Thyroid gland (tissue), 4 donors: ENCODE measurements at regions not wholly inside any gene's neighbourhood (a gene's known extent, or its start where the extent isn't known, plus 50 kb on each side); places are given as distances from the start of the nearest gene placed in this dataset.

Experiments used
- DNase-seq, 2 donors: peaks; one replicate each; pipeline ENCODE4 v3.0.0-alpha.2; 2019
- H3K27ac ChIP-seq, 3 donors: fragments of 200-600 bp; sonication (generic); 1 replicate in 2 of 3; 2 replicates in 1 of 3; pipeline ENCODE4 v1.5.1; 2016 to 2019; ENCODE audit warnings: mild to moderate bottlenecking in 1 of 3, moderate library complexity in 1 of 3
- H3K27me3 ChIP-seq: fragments of 200-600 bp; sonication (generic); one replicate; pipeline ENCODE4 v1.5.1; 2019
- H3K36me3 ChIP-seq, 2 donors: fragments of 200-600 bp; sonication (generic); one replicate each; pipeline ENCODE4 v1.5.1; 2016 to 2019
- H3K4me1 ChIP-seq, 2 donors: fragments of 200-600 bp; sonication (generic); one replicate each; pipeline ENCODE4 v1.5.1; 2017 to 2019
- H3K4me3 ChIP-seq, 3 donors: fragments of 200-600 bp; sonication (generic); replicated peaks in 1 of 3; 1 replicate in 2 of 3; 2 replicates in 1 of 3; pipeline ENCODE4 v1.5.1; 2016; ENCODE audit warnings: mild to moderate bottlenecking in 1 of 3
- H3K9me3 ChIP-seq: fragments of 200-600 bp; sonication (generic); one replicate; pipeline ENCODE4 v1.5.1; 2017
- POLR2A ChIP-seq, 2 donors: fragments of 450-650 bp; IDR thresholded peaks; one replicate each; pipeline ENCODE4 v1.6.1; 2017; ENCODE audit warnings: antibody characterized with exemption in 2 of 2, mild to moderate bottlenecking in 2 of 2, moderate library complexity in 1 of 2
- WGBS, 2 donors: methylation state at CpG; one replicate each; pipeline ENCODE4 v1.1.5; 2017; 5-methylcytosine and 5-hydroxymethylcytosine counted together
- intact Hi-C: fragments of 100-400 bp; cut with DNase I; formaldehyde crosslinking; loops from one replicate; pipeline ENCODE4 v1.15.1; 2023
- TF ChIP-seq, protein P1 (sequence below), 6 experiments: fragments of 200-600 bp in 3 of 6; fragments of 450-650 bp in 3 of 6; sonication (generic) in 3 of 6; IDR thresholded peaks; one replicate each; pipeline ENCODE4 v1.5.1; 2016 to 2019; ENCODE audit warnings: antibody characterized with exemption in 6 of 6, mild to moderate bottlenecking in 2 of 6, inconsistent platforms in 1 of 6, moderate library complexity in 1 of 6

DNA sequence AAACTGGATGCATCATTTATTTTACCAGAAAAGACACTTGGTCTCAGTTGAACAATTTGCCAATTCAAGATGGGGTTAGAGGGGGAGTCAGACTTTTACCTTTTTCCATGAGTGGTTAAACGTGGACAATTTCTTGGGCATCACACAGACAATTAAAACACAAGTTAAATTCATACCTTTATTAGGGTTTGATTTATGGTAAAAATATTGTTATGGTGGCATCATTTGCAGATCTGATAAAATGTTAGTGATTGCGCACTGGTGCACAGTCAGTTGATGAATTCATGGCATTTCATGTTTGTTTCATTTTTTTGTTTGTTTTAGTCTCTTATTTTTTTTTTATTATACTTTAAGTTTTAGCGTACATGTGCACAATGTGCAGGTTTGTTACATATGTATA is 399.9 kb downstream of the DOK5 start:
- H3K9me3 ChIP-seq = no peaks in the 10 kb centered on the region
- no peak overlapping the region for H3K4me3 ChIP-seq
- intact Hi-C loops = no loop called here
- H3K27ac ChIP-seq = no peak overlapping the region
- no peak for DNase-seq
- 74 to 82% methylated on average over 3 of the region's 3 CpGs for WGBS, 2 donors
- no peaks in the 10 kb centered on the region for H3K4me1 ChIP-seq
- no peaks in the 10 kb centered on the region for H3K27me3 ChIP-seq
- H3K36me3 ChIP-seq = no peaks in the 10 kb centered on the region
- no peak for TF ChIP-seq POLR2A (IDR thresholded peaks at IDR 0.05)
- TF ChIP-seq, protein P1, sequence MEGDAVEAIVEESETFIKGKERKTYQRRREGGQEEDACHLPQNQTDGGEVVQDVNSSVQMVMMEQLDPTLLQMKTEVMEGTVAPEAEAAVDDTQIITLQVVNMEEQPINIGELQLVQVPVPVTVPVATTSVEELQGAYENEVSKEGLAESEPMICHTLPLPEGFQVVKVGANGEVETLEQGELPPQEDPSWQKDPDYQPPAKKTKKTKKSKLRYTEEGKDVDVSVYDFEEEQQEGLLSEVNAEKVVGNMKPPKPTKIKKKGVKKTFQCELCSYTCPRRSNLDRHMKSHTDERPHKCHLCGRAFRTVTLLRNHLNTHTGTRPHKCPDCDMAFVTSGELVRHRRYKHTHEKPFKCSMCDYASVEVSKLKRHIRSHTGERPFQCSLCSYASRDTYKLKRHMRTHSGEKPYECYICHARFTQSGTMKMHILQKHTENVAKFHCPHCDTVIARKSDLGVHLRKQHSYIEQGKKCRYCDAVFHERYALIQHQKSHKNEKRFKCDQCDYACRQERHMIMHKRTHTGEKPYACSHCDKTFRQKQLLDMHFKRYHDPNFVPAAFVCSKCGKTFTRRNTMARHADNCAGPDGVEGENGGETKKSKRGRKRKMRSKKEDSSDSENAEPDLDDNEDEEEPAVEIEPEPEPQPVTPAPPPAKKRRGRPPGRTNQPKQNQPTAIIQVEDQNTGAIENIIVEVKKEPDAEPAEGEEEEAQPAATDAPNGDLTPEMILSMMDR (IDR thresholded peaks at IDR 0.05) = no peak

DNA sequence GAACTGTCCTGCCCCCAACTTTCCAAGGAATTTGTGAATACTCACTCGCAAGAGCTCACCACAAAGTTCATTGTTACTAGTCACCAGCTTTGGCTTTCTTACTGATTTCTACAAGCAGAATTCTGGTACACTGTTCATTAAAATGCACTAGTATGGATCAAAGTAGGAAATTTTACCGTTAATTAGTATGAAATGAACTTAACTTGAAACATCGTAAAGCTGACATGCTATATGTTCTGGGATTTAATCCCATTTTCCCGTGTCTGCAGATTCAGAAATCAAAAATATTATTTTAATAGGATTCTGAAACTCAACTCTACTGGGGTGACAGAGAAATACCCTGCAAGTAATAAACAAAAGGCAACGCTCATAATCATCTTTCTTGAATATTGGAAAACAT is 399.3 kb downstream of the DOK5 start:
- Histone ChIP-seq H3K4me3 (no peak overlapping the region), H3K27me3 (no peaks in the 10 kb centered on the region), H3K4me1 (no peaks in the 10 kb centered on the region), H3K36me3 (no peaks in the 10 kb centered on the region), H3K27ac (no peak overlapping the region), H3K9me3 (no peaks in the 10 kb centered on the region)
- 92 to 93% methylated on average over 5 of the region's 5 CpGs for WGBS, 2 donors
- intact Hi-C loops = no loop called here
- DNase-seq = no peak
- no peak for TF ChIP-seq POLR2A (IDR thresholded peaks at IDR 0.05)
- TF ChIP-seq, protein P1 (IDR thresholded peaks at IDR 0.05) = no peak

GRCh38 chr20:54872440-54872839 is 397.0 kb downstream of the DOK5 start:
- Histone ChIP-seq H3K27me3 (no peaks in the 10 kb centered on the region), H3K27ac (no peak overlapping the region), H3K4me3 (no peak overlapping the region), H3K9me3 (no peaks in the 10 kb centered on the region), H3K4me1 (no peaks in the 10 kb centered on the region), H3K36me3 (no peaks in the 10 kb centered on the region)
- intact Hi-C loops = no loop called here
- 90 to 100% methylated on average over 1 of the region's 1 CpG for WGBS, 2 donors
- TF ChIP-seq, protein P1 (IDR thresholded peaks at IDR 0.05) = no peak
- no peak for TF ChIP-seq POLR2A (IDR thresholded peaks at IDR 0.05)
- DNase-seq = no peak

- WGBS, 2 donors = 75 to 80% methylated on average over 3 of the region's 3 CpGs
- Histone ChIP-seq H3K9me3 (no peaks in the 10 kb centered on the region), H3K4me3 (no peak overlapping the region), H3K4me1 (no peaks in the 10 kb centered on the region), H3K36me3 (no peaks in the 10 kb centered on the region), H3K27ac (no peak overlapping the region), H3K27me3 (no peaks in the 10 kb centered on the region)
- DNase-seq = no peak
- intact Hi-C loops = no loop called here
- TF ChIP-seq, protein P1 (IDR thresholded peaks at IDR 0.05) = no peak
- no peak for TF ChIP-seq POLR2A (IDR thresholded peaks at IDR 0.05)
These were observed 394.4 kb downstream of the DOK5 start for GRCh38 chr20:54869765-54870164.

GRCh38 chr20:54865273-54865672 is 389.9 kb downstream of the DOK5 start:
- Histone ChIP-seq H3K36me3 (no peaks in the 10 kb centered on the region), H3K27ac (no peak overlapping the region), H3K27me3 (no peaks in the 10 kb centered on the region), H3K9me3 (no peaks in the 10 kb centered on the region), H3K4me1 (no peaks in the 10 kb centered on the region), H3K4me3 (no peak overlapping the region)
- no peak for TF ChIP-seq POLR2A (IDR thresholded peaks at IDR 0.05)
- TF ChIP-seq, protein P1 (IDR thresholded peaks at IDR 0.05) = no peak
- 87 to 90% methylated on average over 4 of the region's 4 CpGs for WGBS, 2 donors
- DNase-seq = no peak
- intact Hi-C loops = no loop called here
